ENCODE measurements at regions not wholly inside any gene's neighbourhood (a gene's known extent, or its start where the extent isn't known, plus 50 kb on each side); places are given as distances from the start of the nearest gene placed in this dataset.
"Not testable (repeated sequence)": the region's sequence is repeated elsewhere in the genome, so short reads cannot be mapped to it uniquely, and the experiment has no call there.

DNA sequence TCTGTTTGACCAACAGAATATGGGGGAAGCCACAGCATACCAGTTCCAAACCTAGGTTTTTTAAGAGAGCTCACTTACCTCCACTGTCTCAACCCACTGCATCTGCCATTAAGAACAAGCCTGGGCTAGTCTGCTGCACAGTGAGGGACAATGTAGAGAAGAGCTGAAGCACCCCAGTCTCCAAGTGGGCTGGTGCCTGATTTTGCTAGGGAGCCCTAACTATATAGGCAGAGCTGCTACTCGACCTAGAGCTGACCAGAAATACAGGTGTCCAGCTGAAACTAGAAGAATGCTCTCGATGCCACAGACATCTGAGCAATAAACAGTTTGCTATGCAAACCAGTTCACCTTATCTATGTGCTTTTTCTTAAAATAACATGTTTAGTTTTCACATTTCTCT, 106.9 kb upstream of the BET1 start:
- no peak for DNase-seq

DNA sequence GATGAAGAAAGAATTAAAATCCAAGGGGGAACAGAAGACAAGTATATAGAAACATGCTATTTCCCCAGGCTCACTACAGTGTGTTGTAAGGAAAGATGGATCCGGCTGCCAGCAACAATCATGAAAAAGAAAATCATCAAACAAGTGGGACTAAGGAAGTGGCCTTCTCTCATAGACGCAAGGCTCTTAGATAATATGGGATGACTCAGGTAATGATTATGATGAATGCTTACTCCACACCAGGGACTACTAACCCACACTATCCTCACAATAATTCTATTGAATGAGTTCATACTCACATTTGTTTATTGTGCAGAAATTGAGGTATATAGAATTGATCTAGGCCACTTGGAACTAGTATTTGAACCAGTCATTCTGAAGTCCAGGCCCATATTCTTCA, 111.2 kb upstream of the BET1 start:
- DNase-seq: no peak

DNA sequence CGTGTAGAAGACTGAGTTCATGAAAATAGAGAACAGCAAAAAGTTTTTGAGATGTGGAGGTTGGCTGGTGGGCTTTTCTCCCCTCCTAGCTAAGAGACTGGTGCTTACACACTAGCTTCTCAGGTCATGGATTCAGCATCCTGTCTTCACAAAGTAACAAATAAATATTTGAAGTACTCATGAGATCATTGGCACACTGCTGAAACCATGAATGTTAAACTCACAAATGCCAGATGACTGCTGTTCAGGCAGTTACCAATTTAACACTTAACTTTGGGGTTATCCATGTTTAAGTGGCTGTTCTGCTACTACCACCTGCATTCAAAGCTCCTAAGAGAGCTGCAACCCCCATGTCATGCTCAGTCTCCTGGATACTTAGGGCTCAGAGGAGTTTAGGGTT, 119.0 kb upstream of the BET1 start:
- DNase-seq: no peak

DNA sequence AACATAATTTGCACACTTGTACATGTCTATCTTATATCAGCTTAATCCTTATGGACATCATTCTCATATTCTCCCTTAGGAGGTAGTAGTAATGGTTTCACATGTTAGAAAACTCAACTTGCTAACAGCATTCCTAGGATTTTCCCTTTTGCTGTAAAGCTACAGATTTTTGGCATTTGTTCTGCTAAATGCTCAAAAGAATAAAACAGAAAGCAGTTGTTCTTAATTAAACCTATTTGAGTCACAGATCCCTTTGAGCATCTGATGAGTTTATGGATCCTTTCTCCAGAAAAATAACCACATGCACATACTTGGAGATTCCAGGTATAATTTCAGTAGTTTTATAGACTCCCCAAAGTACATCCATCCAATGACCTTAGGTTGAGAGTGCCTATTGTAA, 122.9 kb upstream of the BET1 start:
- no peak for DNase-seq

DNA sequence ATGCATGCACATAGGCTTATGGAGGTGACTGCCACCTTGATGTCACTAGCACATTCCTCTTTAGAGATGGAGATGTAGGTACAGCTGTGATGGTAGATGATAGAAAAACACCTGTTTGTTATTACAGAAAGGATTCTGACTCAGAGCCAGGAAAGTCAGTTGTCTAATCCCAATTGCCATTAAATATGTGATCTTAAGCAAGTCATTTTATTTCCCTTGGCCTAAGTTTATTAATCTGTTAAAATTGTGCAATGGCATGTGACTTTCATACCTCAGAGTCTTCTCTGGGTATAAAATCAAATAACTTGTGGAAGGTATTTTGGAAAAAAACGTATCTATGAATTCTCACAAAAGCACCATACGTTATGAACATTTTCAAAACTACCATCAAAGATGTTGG, 123.9 kb upstream of the BET1 start:
- DNase-seq: no peak

DNA sequence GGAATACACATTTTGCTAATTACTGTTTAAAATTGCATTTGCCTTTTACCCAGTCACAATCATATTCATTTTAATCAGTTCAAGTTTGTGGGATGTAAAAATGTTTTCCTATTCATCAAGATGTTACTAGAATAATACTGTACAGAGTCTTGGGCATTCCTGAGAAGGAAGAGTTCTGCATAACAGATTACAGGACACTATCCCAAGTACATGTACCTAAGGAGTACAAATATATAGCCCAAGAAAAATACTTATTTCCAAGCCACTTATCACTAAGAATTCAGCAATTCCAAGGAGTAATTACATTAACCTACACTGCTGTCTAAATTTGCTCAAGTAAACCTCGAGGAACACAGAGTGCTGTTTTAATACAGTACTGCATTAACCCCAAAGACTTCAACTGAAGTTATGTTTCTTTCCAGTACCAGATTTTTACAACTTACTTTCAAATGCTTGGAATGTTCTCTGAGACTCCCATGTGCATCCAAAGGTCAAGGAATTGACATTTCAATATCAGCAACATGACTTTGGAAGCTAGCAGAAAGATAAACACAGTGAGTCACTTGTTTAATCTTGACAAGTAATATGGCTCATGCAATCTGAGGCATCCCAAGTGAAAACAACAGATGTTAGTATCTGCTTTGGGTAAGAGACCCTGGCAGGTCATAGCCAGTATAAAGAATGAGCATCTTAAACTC, 125.4 kb upstream of the BET1 start:
- DNase-seq: no peak

DNA sequence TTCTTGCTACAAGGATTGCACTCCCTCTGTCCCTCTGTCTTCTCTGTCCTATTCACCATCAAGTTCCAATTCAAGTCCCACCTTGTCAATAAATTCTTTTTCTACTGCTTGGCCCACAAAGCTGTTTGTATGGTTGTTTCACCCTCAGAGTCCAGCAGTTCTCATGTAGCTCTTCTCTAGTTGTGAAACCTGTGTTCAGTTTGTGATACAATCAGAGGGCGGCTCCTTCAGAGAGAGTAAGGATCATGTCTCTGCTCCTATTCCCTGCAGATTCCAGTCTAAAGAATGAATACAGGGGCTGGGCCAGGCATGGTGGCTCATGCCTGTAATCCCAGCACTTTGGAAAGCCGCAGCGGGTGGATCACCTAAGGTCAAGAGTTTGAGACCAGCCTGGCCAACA, 126.6 kb upstream of the BET1 start:
- no peak for DNase-seq

DNA sequence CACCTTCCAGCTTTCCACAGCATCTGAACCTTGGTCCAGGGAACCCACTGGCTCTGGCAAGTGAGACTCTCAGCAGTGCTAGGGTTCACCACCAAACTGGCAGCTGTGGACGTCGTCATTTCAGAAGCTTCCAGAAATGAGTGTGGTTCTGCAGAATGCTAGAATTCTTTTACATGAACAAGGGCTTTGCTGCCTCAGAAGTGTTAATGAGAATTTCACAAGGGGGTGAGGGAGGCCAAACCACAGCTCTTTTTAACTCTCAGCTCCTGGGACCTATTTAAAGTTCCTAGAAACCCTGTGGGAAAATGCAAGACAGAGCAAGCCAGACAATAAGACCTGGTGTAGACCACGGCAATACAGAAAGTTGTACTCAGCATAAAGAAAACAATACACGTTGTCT, 129.3 kb upstream of the BET1 start:
- DNase-seq: no peak

DNA sequence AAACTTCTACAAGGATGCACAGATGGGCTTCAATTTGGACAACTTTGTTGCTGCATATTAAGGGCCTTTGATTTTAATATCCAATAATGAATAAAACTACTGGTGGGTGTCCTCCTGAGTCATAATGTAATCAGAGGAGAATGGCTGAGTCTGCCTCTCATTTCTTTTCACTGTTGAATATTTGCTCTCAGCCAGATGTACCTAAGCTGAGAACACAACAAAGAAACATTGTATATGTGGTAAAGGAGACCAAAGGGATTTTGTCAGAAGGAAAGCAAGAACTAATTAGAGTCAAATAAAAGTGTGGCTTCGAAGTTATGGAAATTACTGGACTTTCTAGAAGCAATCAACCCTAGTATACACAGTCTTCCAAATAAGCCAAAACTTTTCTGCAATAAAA, 131.0 kb upstream of the BET1 start:
- no peak for DNase-seq

DNA sequence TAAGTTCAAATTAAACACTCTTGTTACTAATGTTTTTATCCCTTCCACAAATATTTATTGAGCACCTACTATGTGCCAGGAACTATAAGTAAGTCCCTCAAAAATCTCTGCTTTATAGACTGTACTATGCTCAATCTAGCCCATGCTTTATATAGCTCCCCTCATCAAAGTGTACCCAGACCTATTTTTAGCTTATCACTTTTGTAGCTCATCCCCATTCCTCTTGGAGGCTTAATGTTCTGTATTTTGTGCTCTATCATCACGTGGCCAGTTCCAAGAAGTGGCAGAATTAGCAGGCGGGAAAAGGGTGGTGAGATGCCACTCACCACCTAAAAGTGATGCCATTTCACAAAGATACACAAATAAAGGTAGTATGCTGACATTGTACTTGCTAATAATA, 138.1 kb upstream of the BET1 start:
- no peak for DNase-seq

DNA sequence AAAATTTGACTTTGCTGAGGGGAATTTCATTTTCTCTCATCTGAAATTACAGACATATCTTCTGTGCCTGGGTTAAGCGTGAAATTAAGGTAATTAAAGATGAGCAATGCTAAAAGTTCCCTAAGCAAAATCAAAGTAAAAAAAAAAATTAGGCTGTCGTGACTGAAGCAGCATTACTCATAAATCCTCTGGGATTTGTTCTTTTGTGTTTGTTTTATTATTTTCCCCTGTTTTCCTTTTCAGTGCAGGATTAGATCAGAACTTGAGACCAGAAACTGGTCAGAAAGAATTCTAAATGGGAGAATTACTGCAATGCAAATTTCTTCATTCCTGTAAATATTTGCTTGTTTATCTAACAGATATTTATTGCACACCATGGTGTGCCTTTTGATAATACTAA, 141.4 kb upstream of the BET1 start:
- no peak for DNase-seq

DNA sequence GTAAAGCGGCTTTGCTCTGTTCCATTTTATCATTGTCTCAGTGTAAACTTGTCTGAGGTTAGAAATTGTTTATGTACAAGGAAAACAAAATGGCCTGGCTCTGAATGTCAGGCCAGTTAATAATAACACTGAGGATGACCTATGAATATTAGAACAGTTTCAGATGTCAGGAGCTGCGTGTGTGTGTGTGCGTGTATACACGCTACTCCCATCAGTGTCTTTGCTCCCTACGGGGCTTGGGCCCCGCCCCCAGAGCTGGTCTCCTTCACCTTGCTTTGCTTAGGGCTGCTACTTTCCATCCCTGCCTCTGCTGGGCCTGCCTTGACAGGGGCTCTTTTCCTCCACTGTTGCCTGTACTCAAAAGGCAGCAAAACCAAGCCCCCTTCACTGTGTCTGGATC, 142.3 kb upstream of the BET1 start:
- no peak for DNase-seq

DNA sequence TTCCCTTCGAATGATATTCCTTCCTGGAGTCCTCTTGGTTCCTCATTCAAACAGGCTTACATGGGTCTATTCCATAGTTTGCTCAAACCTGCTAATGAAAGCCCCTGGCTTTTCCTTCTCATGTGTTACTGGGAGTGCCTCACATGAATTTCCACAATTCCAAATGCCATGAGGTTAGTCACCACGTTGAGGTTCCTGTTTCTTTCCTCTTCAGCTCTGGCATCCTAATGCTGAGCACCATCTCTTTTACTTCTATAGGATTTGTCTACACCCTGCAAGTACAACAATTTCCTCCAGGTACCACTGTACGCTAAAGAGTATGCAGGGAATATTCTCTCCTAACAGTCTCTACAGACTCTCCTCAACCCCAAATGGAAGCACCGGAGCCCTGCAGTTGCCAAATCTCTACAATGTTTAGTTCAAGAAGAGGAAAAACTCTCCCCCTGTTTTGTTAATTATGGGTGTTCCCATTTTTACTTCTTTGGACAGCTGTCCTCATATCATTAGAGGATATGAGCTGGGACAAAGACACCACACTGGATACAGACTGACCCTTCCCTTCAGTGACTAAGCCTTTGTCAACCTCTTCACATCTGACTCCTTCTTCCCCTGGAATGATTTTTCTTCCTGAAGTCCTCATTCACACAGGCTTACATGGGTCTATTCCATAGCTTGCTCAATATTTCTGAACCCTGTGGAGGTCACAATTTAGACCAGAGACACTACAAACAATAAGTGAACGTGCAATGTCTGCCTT, 145.8 kb upstream of the BET1 start:
- no peak for DNase-seq

DNA sequence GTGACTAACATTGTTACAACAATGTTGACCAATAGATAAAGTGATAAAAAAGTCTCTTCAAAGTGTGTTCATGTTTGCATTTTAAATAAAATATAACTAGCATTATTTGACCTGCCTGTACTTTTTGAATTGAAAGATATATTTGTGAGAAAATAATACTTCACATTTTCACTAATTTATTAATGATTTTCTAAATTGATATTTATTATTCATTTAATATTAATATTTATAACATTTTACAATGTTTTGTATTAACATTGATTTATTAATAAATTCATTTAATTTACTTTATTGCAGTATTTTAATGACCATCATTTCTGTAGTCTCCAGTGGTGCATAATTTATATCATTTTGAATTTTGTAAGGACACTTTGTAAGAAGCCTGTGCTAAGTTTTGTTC, 150.0 kb upstream of the BET1 start:
- no peak for DNase-seq

DNA sequence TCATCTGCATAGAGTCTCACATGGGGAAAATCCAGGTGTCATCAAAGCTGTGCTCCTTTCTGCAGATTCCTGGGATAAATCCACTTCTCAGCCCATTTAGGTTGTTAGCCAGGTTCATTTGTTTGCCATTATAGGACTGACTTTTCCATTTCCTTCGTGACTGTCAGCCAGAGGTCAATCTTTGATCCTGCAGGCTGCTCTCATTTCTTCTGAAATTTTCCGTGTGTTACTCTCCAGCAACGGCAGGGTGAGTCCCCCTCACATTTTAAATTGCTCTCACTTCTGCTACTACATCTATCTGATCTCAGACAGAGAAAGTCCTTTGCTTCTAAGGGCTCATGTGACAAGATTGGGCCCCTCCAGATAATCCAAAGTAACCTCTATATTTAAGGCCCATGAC, 150.7 kb upstream of the BET1 start:
- no peak for DNase-seq

DNA sequence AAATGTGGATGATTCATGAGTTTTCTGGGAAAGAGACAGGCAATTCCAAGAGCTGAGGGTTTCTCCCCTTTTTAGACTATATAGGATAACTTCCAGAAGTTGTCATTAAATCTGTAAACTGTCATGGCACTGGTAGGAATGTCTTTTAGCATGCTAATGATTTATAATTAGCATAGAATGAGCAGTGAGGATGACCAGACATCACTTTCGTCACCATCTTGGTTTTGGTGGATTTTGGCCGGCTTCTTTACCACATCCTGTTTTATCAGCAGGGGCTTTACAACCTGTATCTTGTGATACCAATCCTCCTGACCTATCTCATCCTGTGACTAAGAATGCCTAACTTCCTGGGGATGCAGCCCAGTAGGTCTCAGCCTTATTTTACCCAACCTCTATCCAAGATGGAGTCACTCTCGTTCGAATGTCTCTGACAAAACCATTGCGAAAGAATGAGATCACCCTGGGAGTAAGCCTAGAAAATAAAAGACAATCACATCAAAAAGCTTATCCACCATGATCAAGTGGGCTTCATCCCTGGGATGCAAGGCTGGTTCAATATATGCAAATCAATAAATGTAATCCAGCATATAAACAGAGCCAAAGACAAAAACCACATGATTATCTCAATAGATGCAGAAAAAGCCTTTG, 153.6 kb upstream of the BET1 start:
- DNase-seq: not testable (repeated sequence)

DNA sequence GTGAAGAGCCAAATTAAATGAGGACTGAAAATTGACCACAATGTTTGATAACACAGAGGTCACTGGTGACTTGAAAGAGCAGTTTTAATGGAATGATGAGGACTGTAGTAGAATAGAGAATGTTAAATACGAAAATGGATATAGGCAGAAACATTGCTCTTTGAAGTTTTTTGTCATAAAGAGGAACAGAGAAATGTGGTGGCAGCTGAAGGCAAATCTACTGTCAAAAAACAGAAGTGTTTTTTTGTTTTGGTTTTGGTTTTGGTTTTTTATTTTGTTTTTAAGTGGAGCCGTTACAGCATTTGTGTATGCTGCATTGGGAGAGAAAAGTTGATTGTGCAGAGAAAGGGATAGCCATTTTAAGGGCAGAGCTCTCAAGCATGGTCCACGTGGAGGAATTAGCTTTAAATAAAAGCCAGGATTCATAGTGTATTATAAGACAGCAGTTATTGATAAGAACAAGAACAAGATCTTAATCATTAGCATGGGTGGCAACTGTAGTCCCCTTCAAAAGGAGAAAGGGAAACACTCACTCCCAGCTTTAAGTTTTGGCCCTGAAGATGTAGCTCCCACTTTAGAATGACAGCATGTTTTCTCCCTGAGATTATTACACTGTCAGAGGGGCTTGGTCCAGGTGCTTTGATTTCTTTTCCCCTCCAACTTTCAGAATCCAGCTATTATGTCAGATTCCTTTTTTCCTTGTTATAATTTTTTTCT, 156.7 kb upstream of the BET1 start:
- no peak for DNase-seq

DNA sequence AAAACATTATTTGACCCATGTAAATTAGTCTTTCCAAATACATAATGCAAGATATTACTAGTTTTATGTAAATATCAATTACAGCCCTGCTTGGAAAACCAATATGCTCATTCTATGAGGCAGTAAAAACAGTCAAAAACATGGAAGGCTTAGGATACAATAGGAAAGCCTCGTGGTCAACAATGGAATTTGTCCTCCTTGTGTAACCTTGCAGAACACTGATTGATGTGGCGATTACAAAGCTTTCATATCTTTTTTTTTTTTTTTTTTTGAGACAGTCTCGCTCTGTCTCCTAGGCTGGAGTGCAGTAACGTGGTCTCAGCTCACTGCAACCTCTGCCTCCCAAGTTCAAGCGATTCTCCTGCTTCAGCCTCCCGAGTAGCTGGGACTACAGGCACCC, 157.3 kb upstream of the BET1 start:
- no peak for DNase-seq

DNA sequence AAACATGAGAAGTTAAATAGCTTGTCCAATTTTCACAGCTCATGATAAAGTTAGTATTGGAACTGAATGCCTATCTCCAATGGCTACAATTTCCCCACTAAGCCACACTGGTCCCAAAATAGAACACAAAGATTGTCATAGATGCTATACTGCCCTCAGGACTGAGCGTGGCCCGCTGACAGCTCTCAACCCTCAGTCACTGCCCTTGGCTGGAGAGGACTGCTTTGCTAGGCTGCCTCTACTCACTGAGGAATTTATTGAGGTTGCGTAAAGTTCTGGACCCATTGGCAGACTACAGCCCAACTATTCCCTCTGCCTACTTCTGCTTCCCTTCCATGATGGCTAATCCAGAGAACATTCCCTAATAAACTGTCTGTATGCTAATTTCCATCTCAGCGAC, 165.5 kb upstream of the BET1 start:
- DNase-seq: no peak

DNA sequence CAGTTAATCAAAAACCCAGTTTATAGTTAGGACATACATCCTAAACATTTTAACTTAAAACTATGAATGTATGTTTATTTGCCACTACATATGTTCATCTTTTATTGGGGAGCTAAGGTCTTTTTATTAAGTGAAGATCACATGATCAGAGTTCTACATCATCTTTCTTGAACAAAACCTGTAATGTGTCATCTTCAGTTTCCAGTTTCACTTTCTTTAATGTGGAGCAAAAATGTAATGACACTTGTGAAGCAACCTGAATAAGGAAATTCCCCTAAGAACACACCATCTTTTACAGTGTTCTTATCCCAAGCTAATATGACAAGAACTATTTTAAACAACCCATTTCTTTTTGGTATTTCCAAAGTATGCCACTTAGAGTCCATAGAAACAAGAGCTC, 166.7 kb upstream of the BET1 start:
- no peak for DNase-seq

DNA sequence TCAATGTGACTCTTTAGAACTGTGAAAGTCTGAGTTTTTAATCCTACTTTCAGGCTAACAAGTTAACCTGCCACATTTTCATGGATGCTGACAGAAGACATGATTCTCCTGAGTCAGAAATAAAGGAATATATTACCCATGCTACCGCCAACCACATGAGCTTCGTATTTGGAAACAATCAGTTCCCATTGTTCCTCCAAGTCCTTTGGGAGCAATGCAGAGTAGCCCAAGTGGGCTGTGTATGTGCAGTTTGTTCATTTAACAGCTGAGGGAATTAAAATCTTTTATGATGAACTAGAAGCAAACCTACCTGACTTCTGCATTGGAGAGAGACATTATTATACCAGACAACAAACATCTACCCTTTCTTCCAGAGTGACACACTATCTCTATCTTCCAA, 169.3 kb upstream of the BET1 start:
- no peak for DNase-seq

DNA sequence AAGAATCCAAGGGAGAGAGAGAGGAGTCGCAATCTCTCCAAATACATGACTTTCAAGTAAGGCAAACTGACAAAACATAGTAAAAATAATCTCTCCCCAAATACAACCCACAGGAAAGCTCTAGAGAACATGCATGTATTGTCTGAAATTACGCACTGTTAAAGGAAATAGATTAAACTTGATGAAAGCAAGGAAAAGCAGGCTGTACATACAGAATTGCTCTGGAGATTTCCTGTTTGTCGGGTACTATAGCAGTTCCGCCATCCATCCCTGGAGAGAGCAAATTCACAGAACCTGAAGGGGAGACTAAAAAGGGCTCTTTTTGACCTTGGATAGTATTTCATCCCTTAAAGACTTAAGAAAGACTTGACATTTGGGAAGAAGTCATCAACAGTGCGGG, 170.2 kb upstream of the BET1 start:
- no peak for DNase-seq

DNA sequence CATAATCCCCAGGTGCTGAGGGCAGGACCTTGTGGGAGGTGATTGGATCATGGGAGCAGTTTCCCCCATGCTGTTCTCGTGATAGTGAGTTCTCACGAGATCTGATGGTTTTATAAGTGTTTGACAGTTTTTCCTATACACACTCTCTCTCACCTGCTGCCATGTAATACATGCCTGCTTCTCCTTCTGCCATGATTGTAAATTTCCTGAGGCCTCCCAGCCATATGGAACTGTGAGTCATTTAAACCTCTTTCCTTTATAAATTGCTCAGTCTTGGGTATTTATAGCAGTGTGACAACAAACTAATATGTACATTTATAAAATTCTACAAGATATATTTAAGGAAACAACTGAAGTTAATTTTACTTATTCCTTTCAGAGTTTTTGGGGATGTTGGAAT, 170.8 kb upstream of the BET1 start:
- DNase-seq: no peak

DNA sequence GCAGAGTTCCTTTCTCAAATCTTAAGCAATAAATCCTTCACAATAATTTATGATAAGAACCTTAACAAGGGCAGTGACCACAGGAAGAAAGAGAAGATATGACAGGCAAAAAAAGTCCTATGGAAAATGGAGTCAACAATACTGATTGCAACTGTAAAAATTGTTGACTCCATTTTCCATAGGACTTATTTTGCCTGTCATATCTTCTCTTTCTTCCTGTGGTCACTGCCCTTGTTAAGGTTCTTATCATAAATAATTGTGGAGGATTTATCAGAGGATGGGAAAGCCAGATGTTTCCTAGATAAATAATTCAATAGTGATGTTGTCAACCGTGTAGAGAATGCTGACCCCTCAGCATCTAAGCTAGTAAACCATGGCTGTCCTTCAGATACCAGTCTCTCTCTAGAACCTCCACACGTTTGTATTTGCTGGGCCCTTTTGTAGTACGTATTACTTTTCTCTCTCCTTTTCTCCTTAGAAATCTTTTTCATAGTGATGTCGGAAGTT, 172.6 kb upstream of the BET1 start:
- DNase-seq: no peak

All from CD4-positive, alpha-beta T cell treated with Interleukin-4 for 4 hours (primary cell).